Testis (tissue), 2 donors: ENCODE measurements at regions not wholly inside any gene's neighbourhood (a gene's known extent, or its start where the extent isn't known, plus 50 kb on each side); places are given as distances from the start of the nearest gene placed in this dataset.

Source experiments
- POLR2A ChIP-seq: fragments of 450-650 bp; IDR thresholded peaks from one replicate; pipeline ENCODE4 v1.6.1; 2017; ENCODE audit warnings: antibody characterized with exemption, mild to moderate bottlenecking, moderate library complexity
- TF ChIP-seq, protein P1 (sequence below), 3 experiments: fragments of 450-650 bp in 2 of 3; fragments of 200-600 bp in 1 of 3; sonication (generic) in 1 of 3; IDR thresholded peaks; one replicate each; pipeline ENCODE4 v1.5.1; 2016 to 2019; ENCODE audit warnings: antibody characterized with exemption in 3 of 3, mild to moderate bottlenecking in 2 of 3, moderate library complexity in 1 of 3

DNA sequence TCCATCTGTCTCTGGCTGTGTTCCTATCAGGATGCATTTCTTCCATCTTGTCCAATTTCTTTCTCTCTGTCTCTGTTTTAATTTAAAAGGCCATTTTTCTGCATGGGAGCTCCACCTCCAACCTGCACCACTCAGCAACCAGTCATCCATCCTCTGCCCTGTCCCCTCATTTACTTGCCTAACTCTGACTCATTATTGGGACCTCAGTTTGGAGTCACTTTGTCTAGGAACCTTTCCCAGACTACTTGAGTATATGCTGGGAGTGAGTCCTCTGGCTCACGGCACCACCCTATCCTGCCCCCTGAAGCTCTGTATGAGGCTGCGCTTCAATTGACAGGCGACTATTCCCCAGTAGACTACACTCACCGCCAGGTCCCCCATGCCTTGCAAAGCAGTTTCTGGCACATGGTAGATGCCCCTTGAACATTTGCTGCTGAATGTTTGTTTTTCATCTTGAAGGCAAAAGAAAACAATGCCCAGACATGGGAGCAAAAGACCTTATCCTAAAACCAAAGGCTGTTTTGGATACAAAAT, 513.3 kb upstream of the CFAP20DC start:
- TF ChIP-seq, protein P1, sequence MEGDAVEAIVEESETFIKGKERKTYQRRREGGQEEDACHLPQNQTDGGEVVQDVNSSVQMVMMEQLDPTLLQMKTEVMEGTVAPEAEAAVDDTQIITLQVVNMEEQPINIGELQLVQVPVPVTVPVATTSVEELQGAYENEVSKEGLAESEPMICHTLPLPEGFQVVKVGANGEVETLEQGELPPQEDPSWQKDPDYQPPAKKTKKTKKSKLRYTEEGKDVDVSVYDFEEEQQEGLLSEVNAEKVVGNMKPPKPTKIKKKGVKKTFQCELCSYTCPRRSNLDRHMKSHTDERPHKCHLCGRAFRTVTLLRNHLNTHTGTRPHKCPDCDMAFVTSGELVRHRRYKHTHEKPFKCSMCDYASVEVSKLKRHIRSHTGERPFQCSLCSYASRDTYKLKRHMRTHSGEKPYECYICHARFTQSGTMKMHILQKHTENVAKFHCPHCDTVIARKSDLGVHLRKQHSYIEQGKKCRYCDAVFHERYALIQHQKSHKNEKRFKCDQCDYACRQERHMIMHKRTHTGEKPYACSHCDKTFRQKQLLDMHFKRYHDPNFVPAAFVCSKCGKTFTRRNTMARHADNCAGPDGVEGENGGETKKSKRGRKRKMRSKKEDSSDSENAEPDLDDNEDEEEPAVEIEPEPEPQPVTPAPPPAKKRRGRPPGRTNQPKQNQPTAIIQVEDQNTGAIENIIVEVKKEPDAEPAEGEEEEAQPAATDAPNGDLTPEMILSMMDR (IDR thresholded peaks at IDR 0.05): no peak
- no peak for TF ChIP-seq POLR2A
